ENCODE measurements at regions not wholly inside any gene's neighbourhood (a gene's known extent, or its start where the extent isn't known, plus 50 kb on each side); places are given as distances from the start of the nearest gene placed in this dataset.

- no peak for TF ChIP-seq CTCF (IDR thresholded peaks at IDR 0.05)
- TF ChIP-seq POLR2A (IDR thresholded peaks at IDR 0.05) = no peak
- TF ChIP-seq EP300 (IDR thresholded peaks at IDR 0.05) = no peak
Observed at GRCh38 chr1:208888376-208888775, 644.2 kb upstream of the PLXNA2 start.
